ENCODE measurements at regions not wholly inside any gene's neighbourhood (a gene's known extent, or its start where the extent isn't known, plus 50 kb on each side); places are given as distances from the start of the nearest gene placed in this dataset.

DNA sequence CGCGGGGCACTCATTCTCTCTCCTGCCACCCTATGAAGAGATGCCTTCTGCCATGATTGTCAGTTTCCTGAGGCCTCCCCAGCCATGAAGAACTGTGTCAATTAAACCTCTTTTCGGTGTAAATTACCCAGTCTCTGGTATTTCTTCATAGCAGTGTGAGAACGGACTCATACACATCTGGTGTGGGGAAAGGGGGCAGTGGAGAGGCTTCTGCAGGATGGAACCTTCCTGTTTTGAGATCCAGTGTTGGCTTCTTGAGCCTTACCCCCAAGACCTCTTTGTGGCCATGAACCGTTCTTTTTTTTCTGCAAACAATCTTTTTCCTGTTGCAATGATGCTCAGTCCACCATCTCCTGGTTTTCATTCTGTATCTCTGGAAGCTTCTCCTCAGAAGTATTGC, 248.4 kb downstream of the PRDM2 start:
- Histone ChIP-seq H3K36me3 (ENCODE audit: low read depth, low read length) (no peaks in the 10 kb centered on the region), H3K4me1 (ENCODE audit: insufficient read depth, low read length) (no peaks in the 10 kb centered on the region), H3K4me2 (ENCODE audit: low read length) (no peak overlapping the region), H3K9me3 (ENCODE audit: low read length) (no peaks in the 10 kb centered on the region), H3K9me2 (replicated peaks; ENCODE audit: low read length) (no peaks in the 10 kb centered on the region), H3K27ac (ENCODE audit: low read length) (no peak overlapping the region), H2AFZ (ENCODE audit: low read length) (no peak overlapping the region), H3F3A (ENCODE audit: low read length, unreplicated experiment) (no peaks in the 10 kb centered on the region), H4K20me1 (ENCODE audit: low read length) (no peaks in the 10 kb centered on the region), H3K9ac (ENCODE audit: low read length) (no peak overlapping the region), H3K79me2 (ENCODE audit: low read length) (no peaks in the 10 kb centered on the region), H3K27me3 (ENCODE audit: low read length) (peaks cover 50% of the 10 kb centered on the region), H3K4me3 (ENCODE audit: low read length) (no peak overlapping the region)
- no peak for DNase-seq
- ChIA-PET CTCF (no interaction called here), POLR2A (ENCODE audit: unreplicated experiment) (no interaction called here)
- no peak for ATAC-seq
- BruUV-seq (replicated peaks): no TSS peak
- TF ChIP-seq EZH2 (IDR thresholded peaks at IDR 0.05; ENCODE audit: low read length, unreplicated experiment) (no peak), EZH2phosphoT487 (IDR thresholded peaks at IDR 0.05; ENCODE audit: borderline replicate concordance, low read length) (no peak)
- TF ChIP-seq, protein P1, sequence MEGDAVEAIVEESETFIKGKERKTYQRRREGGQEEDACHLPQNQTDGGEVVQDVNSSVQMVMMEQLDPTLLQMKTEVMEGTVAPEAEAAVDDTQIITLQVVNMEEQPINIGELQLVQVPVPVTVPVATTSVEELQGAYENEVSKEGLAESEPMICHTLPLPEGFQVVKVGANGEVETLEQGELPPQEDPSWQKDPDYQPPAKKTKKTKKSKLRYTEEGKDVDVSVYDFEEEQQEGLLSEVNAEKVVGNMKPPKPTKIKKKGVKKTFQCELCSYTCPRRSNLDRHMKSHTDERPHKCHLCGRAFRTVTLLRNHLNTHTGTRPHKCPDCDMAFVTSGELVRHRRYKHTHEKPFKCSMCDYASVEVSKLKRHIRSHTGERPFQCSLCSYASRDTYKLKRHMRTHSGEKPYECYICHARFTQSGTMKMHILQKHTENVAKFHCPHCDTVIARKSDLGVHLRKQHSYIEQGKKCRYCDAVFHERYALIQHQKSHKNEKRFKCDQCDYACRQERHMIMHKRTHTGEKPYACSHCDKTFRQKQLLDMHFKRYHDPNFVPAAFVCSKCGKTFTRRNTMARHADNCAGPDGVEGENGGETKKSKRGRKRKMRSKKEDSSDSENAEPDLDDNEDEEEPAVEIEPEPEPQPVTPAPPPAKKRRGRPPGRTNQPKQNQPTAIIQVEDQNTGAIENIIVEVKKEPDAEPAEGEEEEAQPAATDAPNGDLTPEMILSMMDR (conservative IDR thresholded peaks at IDR 0.05; ENCODE audit: low read depth, low read length): no peak
- intact Hi-C loops (cut with micrococcal nuclease): no loop called here

DNA sequence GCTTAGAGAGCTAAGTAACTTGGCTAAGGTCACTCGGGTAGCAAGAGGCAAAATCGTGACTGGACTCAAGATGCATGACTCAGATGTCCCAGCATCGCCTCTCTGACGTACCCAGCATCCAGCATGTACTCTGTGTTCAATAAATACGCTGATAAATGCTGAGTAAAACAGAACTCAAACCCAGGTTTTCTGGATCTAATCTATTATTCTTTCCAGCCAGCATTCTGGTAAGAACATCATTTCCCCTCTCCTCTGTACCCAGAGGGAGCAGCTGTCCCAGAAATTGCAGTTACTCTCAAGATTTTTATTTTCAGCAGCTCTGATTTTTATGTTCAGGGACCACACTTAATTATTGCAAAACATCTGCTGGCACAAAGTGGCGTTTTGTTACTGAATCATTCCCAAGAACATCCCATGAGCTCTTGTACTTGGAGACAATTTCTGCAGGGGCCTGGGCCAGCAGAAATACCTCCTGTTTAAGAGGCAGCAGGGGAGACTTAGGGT, 249.0 kb downstream of the PRDM2 start:
- no TSS peak for BruUV-seq (replicated peaks)
- H3K27me3 ChIP-seq (ENCODE audit: low read length): peaks cover 54% of the 10 kb centered on the region
- H2AFZ ChIP-seq (ENCODE audit: low read length): no peak overlapping the region
- no peaks in the 10 kb centered on the region for H3K79me2 ChIP-seq (ENCODE audit: low read length)
- no peak overlapping the region for H3K4me2 ChIP-seq (ENCODE audit: low read length)
- no peak overlapping the region for H3K9ac ChIP-seq (ENCODE audit: low read length)
- ATAC-seq (no peak), DNase-seq (no peak)
- H3K36me3 ChIP-seq (ENCODE audit: low read depth, low read length): no peaks in the 10 kb centered on the region
- H3K9me2 ChIP-seq (replicated peaks; ENCODE audit: low read length): no peaks in the 10 kb centered on the region
- POLR2A ChIA-PET (ENCODE audit: unreplicated experiment): no interaction called here
- CTCF ChIA-PET: no interaction called here
- intact Hi-C loops (cut with micrococcal nuclease): no loop called here
- H3F3A ChIP-seq (ENCODE audit: low read length, unreplicated experiment): no peaks in the 10 kb centered on the region
- no peak for TF ChIP-seq EZH2 (IDR thresholded peaks at IDR 0.05; ENCODE audit: low read length, unreplicated experiment)
- TF ChIP-seq, protein P1 (conservative IDR thresholded peaks at IDR 0.05; ENCODE audit: low read depth, low read length): no peak
- no peak for TF ChIP-seq EZH2phosphoT487 (IDR thresholded peaks at IDR 0.05; ENCODE audit: borderline replicate concordance, low read length)
- no peak overlapping the region for H3K27ac ChIP-seq (ENCODE audit: low read length)
- no peaks in the 10 kb centered on the region for H3K9me3 ChIP-seq (ENCODE audit: low read length)
- H3K4me3 ChIP-seq (ENCODE audit: low read length): no peak overlapping the region
- no peaks in the 10 kb centered on the region for H4K20me1 ChIP-seq (ENCODE audit: low read length)
- H3K4me1 ChIP-seq (ENCODE audit: insufficient read depth, low read length): no peaks in the 10 kb centered on the region

DNA sequence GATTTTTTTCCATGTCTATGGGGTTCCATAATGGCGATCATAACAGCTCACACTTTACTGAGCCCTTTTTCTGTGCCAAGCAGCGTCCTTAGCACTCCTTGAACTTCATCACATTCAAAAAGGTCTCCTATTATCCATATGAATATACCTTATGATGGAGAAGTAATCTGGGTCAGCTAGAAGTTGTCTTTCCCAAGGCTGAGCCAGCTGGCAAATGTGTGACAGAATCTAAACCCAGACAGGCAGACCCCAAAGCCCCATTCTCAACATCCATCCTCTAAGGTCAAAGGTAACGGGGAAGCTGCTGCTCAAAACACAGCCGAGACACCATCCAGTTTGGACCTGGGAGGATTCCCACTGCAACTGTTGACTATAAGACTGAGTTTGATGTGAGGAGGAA, 249.6 kb downstream of the PRDM2 start:
- POLR2A ChIA-PET (ENCODE audit: unreplicated experiment): no interaction called here

More for the DNA sequence above, 249.6 kb downstream of the PRDM2 start:
- H3K36me3 ChIP-seq (ENCODE audit: low read depth, low read length): no peaks in the 10 kb centered on the region
- H2AFZ ChIP-seq (ENCODE audit: low read length): no peak overlapping the region
- peaks cover 58% of the 10 kb centered on the region for H3K27me3 ChIP-seq (ENCODE audit: low read length)
- no peaks in the 10 kb centered on the region for H3K9me3 ChIP-seq (ENCODE audit: low read length)
- no peaks in the 10 kb centered on the region for H3K4me1 ChIP-seq (ENCODE audit: insufficient read depth, low read length)
- intact Hi-C loops (cut with micrococcal nuclease): no loop called here
- TF ChIP-seq EZH2phosphoT487 (IDR thresholded peaks at IDR 0.05; ENCODE audit: borderline replicate concordance, low read length): no peak
- no peak for TF ChIP-seq EZH2 (IDR thresholded peaks at IDR 0.05; ENCODE audit: low read length, unreplicated experiment)
- TF ChIP-seq, protein P1 (conservative IDR thresholded peaks at IDR 0.05; ENCODE audit: low read depth, low read length): no peak
- ATAC-seq: no peak
- BruUV-seq (replicated peaks): no TSS peak
- no peaks in the 10 kb centered on the region for H4K20me1 ChIP-seq (ENCODE audit: low read length)
- H3K9me2 ChIP-seq (replicated peaks; ENCODE audit: low read length): no peaks in the 10 kb centered on the region
- H3F3A ChIP-seq (ENCODE audit: low read length, unreplicated experiment): no peaks in the 10 kb centered on the region
- H3K79me2 ChIP-seq (ENCODE audit: low read length): no peaks in the 10 kb centered on the region
- no peak overlapping the region for H3K4me2 ChIP-seq (ENCODE audit: low read length)
- H3K9ac ChIP-seq (ENCODE audit: low read length): no peak overlapping the region
- CTCF ChIA-PET: no interaction called here
- H3K27ac ChIP-seq (ENCODE audit: low read length): no peak overlapping the region
- no peak overlapping the region for H3K4me3 ChIP-seq (ENCODE audit: low read length)
- DNase-seq: no peak
